GM13976 (cell line): ENCODE measurements at regions not wholly inside any gene's neighbourhood (a gene's known extent, or its start where the extent isn't known, plus 50 kb on each side); places are given as distances from the start of the nearest gene placed in this dataset.

Experiments used
- DNase-seq: peaks from one replicate; pipeline ENCODE4 v3.0.0; 2012; ENCODE audit warnings: low spot score
- in situ Hi-C: fragments of 300-500 bp; cut with MboI; formaldehyde crosslinking; loops from one replicate; pipeline ENCODE4 v1.12.0; 2022; ENCODE audit warnings: low sequenced_read_pairs, mixed read lengths, inconsistent platforms; ENCODE audit not compliant: unreplicated experiment
- TF ChIP-seq, protein P1 (sequence below): IDR thresholded peaks from 2 replicates; pipeline ENCODE4 v1.5.1; 2012; ENCODE audit warnings: borderline replicate concordance, mild to moderate bottlenecking; ENCODE audit not compliant: insufficient read depth; ENCODE audit errors: extremely low read depth, missing control alignments, control extremely low read depth

DNA sequence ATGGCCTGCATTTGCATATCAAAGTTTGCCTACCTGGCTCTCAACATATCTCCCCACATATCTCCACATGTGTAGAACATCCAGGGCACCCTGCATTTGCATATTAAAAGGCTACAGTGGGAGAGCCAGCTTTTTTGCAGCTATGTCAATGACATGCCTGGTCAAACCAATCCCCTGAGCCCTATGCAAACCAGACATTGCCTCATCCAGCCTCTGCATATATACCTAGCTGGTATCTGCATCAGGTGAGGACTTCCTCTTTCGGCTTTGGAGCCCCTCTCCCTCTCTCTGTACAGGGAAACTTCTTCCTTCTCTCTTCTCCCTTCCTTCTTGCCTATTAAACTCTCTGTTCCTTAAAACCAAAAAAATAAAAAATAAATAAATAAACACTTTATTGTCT is 142.7 kb upstream of the STEAP4 start:
- DNase-seq: no peak
- TF ChIP-seq, protein P1, sequence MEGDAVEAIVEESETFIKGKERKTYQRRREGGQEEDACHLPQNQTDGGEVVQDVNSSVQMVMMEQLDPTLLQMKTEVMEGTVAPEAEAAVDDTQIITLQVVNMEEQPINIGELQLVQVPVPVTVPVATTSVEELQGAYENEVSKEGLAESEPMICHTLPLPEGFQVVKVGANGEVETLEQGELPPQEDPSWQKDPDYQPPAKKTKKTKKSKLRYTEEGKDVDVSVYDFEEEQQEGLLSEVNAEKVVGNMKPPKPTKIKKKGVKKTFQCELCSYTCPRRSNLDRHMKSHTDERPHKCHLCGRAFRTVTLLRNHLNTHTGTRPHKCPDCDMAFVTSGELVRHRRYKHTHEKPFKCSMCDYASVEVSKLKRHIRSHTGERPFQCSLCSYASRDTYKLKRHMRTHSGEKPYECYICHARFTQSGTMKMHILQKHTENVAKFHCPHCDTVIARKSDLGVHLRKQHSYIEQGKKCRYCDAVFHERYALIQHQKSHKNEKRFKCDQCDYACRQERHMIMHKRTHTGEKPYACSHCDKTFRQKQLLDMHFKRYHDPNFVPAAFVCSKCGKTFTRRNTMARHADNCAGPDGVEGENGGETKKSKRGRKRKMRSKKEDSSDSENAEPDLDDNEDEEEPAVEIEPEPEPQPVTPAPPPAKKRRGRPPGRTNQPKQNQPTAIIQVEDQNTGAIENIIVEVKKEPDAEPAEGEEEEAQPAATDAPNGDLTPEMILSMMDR: no peak
- in situ Hi-C loops: no loop called here

DNA sequence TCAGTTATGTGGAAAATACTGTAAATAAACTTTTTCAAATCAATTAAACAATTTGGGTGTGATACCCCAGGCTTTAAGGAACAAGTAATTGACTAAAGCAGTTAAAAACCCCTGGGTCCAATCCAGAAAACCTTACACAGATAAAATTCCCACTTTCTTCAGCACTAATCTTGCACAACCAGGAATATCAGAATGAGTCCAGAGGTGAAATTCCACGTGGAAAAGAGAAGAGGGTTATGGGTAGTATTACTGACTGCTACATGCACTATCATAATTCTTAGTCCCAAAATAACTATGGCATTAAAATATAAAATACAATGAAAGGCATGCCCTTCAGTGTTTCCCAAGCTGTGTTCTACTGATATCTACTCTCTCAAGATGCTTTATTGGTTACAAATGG is 135.7 kb upstream of the STEAP4 start:
- DNase-seq: no peak
- TF ChIP-seq, protein P1: no peak

DNA sequence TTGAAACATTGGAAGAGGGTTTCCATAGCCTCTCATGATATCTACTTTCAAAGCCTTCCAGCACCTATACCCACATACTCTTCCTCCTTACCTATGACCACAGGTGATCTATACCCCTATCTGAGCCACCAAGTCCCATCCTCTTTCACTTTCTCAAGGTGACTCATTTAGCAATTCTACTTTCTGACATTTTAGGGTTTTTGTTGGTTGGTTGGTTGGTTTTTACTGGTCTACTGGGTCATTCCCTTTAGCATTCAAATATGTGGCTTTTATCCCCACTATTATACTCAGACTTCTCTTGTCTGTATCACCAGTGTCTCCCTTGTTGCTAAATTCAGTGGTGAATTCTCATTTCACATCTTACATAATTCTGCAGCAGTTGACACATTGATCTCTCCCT is 130.4 kb upstream of the STEAP4 start:
- in situ Hi-C loops: no loop called here
- TF ChIP-seq, protein P1: no peak
- DNase-seq: no peak

More for the DNA sequence above, 135.7 kb upstream of the STEAP4 start:
- in situ Hi-C loops: no loop called here

DNA sequence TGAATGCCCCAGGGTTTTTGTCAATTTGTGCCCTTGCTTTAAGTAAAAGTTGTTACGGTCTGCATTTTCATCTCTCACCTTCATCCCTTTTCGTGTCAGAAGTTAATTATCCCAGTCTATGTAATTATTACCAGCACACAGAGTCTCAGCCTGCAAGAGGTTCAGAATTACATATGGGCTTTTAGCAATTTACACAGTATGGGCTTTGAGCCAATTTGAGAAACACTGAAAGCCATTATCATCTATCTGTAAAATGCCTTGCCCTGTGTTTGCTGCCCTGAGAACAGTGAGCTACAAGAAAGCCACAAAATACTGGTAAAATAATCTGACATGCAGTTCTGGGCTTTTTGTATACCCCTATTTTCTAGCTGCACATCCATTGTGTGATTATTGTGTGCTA is 125.6 kb upstream of the STEAP4 start:
- TF ChIP-seq, protein P1: no peak
- in situ Hi-C loops: no loop called here
- DNase-seq: no peak

DNA sequence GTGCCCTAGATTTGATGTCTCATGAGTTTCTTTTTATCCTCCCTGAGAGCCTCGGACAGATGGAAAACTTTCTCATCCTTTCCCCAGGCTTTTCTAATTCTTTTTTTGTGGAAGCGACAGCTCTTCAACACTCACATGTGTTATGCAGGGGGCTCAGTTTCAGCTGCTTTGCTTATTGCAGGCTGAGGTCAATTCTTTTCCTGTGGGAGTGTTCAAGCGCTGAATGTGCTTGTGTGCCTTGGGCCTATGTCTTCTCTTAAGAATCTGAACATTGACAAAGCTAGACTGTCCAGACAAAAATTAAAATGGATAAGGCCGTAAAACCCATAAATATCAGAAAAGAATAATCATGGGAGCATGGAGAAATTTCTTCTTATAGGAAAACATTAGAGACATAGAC is 125.2 kb upstream of the STEAP4 start:
- TF ChIP-seq, protein P1: no peak
- DNase-seq: no peak
- in situ Hi-C loops: no loop called here

DNA sequence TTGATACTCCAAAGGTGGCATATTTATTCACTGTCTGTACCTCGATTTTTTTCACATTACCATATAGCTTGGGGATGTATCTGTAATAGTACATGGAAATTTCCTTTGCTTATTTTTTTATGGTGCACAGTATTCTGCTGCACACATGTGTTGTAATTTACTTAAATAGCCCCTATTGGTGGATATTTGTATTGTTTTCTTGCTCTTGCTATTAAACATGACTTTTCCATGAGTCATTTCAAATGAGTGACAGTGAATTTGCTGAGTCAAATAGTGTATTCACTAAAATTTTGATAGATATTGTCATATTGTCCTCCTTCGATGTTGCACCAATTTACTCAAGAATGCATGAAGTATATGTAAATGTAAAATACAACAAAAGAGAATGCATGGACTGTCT is 122.7 kb upstream of the STEAP4 start:
- DNase-seq: no peak
- in situ Hi-C loops: no loop called here
- TF ChIP-seq, protein P1: no peak

DNA sequence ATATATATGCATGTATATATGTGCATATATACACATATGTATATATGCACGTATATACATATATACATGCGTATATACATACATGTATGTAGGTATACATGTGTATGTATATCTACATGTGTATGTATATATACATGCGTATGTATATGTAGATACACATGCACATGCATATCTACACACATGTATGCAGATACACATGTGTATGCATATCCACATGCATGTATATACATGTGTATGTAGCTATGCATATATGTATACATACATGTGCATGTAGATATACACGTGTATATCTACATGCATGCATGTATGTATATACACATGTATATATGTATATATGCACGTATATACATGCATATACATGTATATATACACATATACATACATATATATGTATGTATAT is 95.8 kb upstream of the STEAP4 start:
- TF ChIP-seq, protein P1: no peak
- in situ Hi-C loops: no loop called here
- DNase-seq: no peak
